ENCODE measurements at regions not wholly inside any gene's neighbourhood (a gene's known extent, or its start where the extent isn't known, plus 50 kb on each side); places are given as distances from the start of the nearest gene placed in this dataset.

GRCh38 chr20:11452326-11452725 is 465.4 kb upstream of the BTBD3 start:
- Histone ChIP-seq H3K27me3 (replicated peaks; ENCODE audit: control insufficient read depth, insufficient read depth, low read length) (no peaks in the 10 kb centered on the region), H3K36me3 (ENCODE audit: control insufficient read depth, insufficient read depth, low read length) (no peaks in the 10 kb centered on the region), H3K4me3 (replicated peaks; ENCODE audit: low read depth, low read length) (no peak overlapping the region)
- DNase-seq (ENCODE audit: extremely low read depth, insufficient read length): no peak
- no peak for TF ChIP-seq CTCF (IDR thresholded peaks at IDR 0.05; ENCODE audit: insufficient read depth, low read length, poor library complexity, severe bottlenecking)

- DNase-seq (ENCODE audit: extremely low read depth, insufficient read length): no peak
- TF ChIP-seq CTCF (IDR thresholded peaks at IDR 0.05; ENCODE audit: insufficient read depth, low read length, poor library complexity, severe bottlenecking): no peak
- no peak overlapping the region for H3K4me3 ChIP-seq (replicated peaks; ENCODE audit: low read depth, low read length)
These were observed 464.3 kb upstream of the BTBD3 start for GRCh38 chr20:11453430-11453829.

GRCh38 chr20:11454966-11455799 is 462.5 kb upstream of the BTBD3 start:
- no peak for DNase-seq (ENCODE audit: extremely low read depth, insufficient read length)
- no peak for TF ChIP-seq CTCF (IDR thresholded peaks at IDR 0.05; ENCODE audit: insufficient read depth, low read length, poor library complexity, severe bottlenecking)
- Histone ChIP-seq H3K4me3 (replicated peaks; ENCODE audit: low read depth, low read length) (no peak overlapping the region), H3K27me3 (replicated peaks; ENCODE audit: control insufficient read depth, insufficient read depth, low read length) (no peaks in the 10 kb centered on the region), H3K36me3 (ENCODE audit: control insufficient read depth, insufficient read depth, low read length) (no peaks in the 10 kb centered on the region)

More at GRCh38 chr20:11453430-11453829, 464.3 kb upstream of the BTBD3 start:
- no peaks in the 10 kb centered on the region for H3K36me3 ChIP-seq (ENCODE audit: control insufficient read depth, insufficient read depth, low read length)
- H3K27me3 ChIP-seq (replicated peaks; ENCODE audit: control insufficient read depth, insufficient read depth, low read length): no peaks in the 10 kb centered on the region

- Histone ChIP-seq H3K27me3 (replicated peaks; ENCODE audit: control insufficient read depth, insufficient read depth, low read length) (no peaks in the 10 kb centered on the region), H3K36me3 (ENCODE audit: control insufficient read depth, insufficient read depth, low read length) (no peaks in the 10 kb centered on the region), H3K4me3 (replicated peaks; ENCODE audit: low read depth, low read length) (no peak overlapping the region)
- no peak for DNase-seq (ENCODE audit: extremely low read depth, insufficient read length)
- TF ChIP-seq CTCF (IDR thresholded peaks at IDR 0.05; ENCODE audit: insufficient read depth, low read length, poor library complexity, severe bottlenecking): no peak
These were observed 460.2 kb upstream of the BTBD3 start for GRCh38 chr20:11457488-11457887.

GRCh38 chr20:11459090-11459890 is 458.4 kb upstream of the BTBD3 start:
- Histone ChIP-seq H3K27me3 (replicated peaks; ENCODE audit: control insufficient read depth, insufficient read depth, low read length) (no peaks in the 10 kb centered on the region), H3K36me3 (ENCODE audit: control insufficient read depth, insufficient read depth, low read length) (no peaks in the 10 kb centered on the region), H3K4me3 (replicated peaks; ENCODE audit: low read depth, low read length) (no peak overlapping the region)
- DNase-seq (ENCODE audit: extremely low read depth, insufficient read length): peak; percentile 1
- no peak for TF ChIP-seq CTCF (IDR thresholded peaks at IDR 0.05; ENCODE audit: insufficient read depth, low read length, poor library complexity, severe bottlenecking)
